Stimulated activated CD4-positive, alpha-beta T cell treated with anti-CD3 and anti-CD28 coated beads, Interleukin-4, amount 100 ng/mL, for 24 hours (primary cell): ENCODE measurements at regions not wholly inside any gene's neighbourhood (a gene's known extent, or its start where the extent isn't known, plus 50 kb on each side); places are given as distances from the start of the nearest gene placed in this dataset.
"Not testable (repeated sequence)": the region's sequence is repeated elsewhere in the genome, so short reads cannot be mapped to it uniquely, and the experiment has no call there.

Experiments
- DNase-seq: peaks from one replicate; pipeline ENCODE4 v3.0.0-alpha.2; 2020

- DNase-seq, result no peak
Observed at GRCh38 chr2:43068631-43069517, 157.5 kb downstream of the ZFP36L2 start.

GRCh38 chr2:43068041-43068533 lies 158.3 kb downstream of the ZFP36L2 start:
- no peak for DNase-seq

GRCh38 chr2:43067254-43068040 lies 159.0 kb downstream of the ZFP36L2 start:
- no peak for DNase-seq

GRCh38 chr2:43066541-43067253 lies 159.7 kb downstream of the ZFP36L2 start:
- DNase-seq, result not testable (repeated sequence)

GRCh38 chr2:43065871-43066270 lies 160.5 kb downstream of the ZFP36L2 start:
- DNase-seq, result no peak

GRCh38 chr2:43065036-43065435 lies 161.4 kb downstream of the ZFP36L2 start:
- DNase-seq, result no peak

GRCh38 chr2:43063096-43063495 lies 163.3 kb downstream of the ZFP36L2 start:
- DNase-seq, result not testable (repeated sequence)

GRCh38 chr2:43062058-43062457 lies 164.3 kb downstream of the ZFP36L2 start:
- DNase-seq, result no peak

GRCh38 chr2:43060390-43061016 lies 165.9 kb downstream of the ZFP36L2 start:
- DNase-seq, result no peak

- peak; percentile 66 for DNase-seq
Observed at GRCh38 chr2:43059183-43059897, 167.1 kb downstream of the ZFP36L2 start.

- DNase-seq, result no peak
Observed at GRCh38 chr2:43058726-43059110, 167.7 kb downstream of the ZFP36L2 start.

GRCh38 chr2:43057742-43058725 lies 168.4 kb downstream of the ZFP36L2 start:
- no peak for DNase-seq

GRCh38 chr2:43057026-43057741 lies 169.2 kb downstream of the ZFP36L2 start:
- no peak for DNase-seq

GRCh38 chr2:43055985-43056384 lies 170.4 kb downstream of the ZFP36L2 start:
- DNase-seq, result no peak

GRCh38 chr2:43055086-43055912 lies 171.1 kb downstream of the ZFP36L2 start:
- no peak for DNase-seq

- no peak for DNase-seq
Observed at GRCh38 chr2:43054367-43054766, 172.0 kb downstream of the ZFP36L2 start.

GRCh38 chr2:43052944-43053306 lies 173.5 kb downstream of the ZFP36L2 start:
- no peak for DNase-seq

GRCh38 chr2:43052204-43052943 lies 174.0 kb downstream of the ZFP36L2 start:
- DNase-seq, result no peak
